Activated gamma-delta T cell treated with anti-CD3 and anti-CD28 coated beads, Interleukin-2, amount 50 U/mL, for 16 hours (primary cell): ENCODE measurements at regions not wholly inside any gene's neighbourhood (a gene's known extent, or its start where the extent isn't known, plus 50 kb on each side); places are given as distances from the start of the nearest gene placed in this dataset.

ENCODE experiments used
- DNase-seq: peaks from one replicate; pipeline ENCODE4 v3.0.0-alpha.2; 2020; ENCODE audit warnings: low read depth

GRCh38 chr7:79872176-79872575 is 262.5 kb upstream of the GNAI1 start:
- no peak for DNase-seq

GRCh38 chr7:79868010-79868409 is 266.6 kb upstream of the GNAI1 start:
- no peak for DNase-seq

- DNase-seq: no peak
Measured at GRCh38 chr7:79862447-79863210, 272.0 kb upstream of the GNAI1 start.

- DNase-seq: no peak
Measured at GRCh38 chr7:79855172-79855571, 279.5 kb upstream of the GNAI1 start.

GRCh38 chr7:79854621-79855020 is 280.0 kb upstream of the GNAI1 start:
- no peak for DNase-seq

GRCh38 chr7:79837915-79838314 is 296.7 kb upstream of the GNAI1 start:
- DNase-seq: no peak

GRCh38 chr7:79833616-79834015 is 301.0 kb upstream of the GNAI1 start:
- no peak for DNase-seq

GRCh38 chr7:79828866-79829265 is 305.8 kb upstream of the GNAI1 start:
- DNase-seq: no peak

- DNase-seq: no peak
Measured at GRCh38 chr7:79823246-79823951, 311.2 kb upstream of the GNAI1 start.

GRCh38 chr7:79822620-79823240 is 311.9 kb upstream of the GNAI1 start:
- no peak for DNase-seq

GRCh38 chr7:79820387-79820786 is 314.2 kb upstream of the GNAI1 start:
- DNase-seq: no peak

GRCh38 chr7:79810916-79811315 is 323.7 kb upstream of the GNAI1 start:
- no peak for DNase-seq

GRCh38 chr7:79806161-79806734 is 328.4 kb upstream of the GNAI1 start:
- DNase-seq: no peak

GRCh38 chr7:79790656-79791262 is 337.3 kb upstream of the MAGI2 start:
- DNase-seq: no peak

- no peak for DNase-seq
Measured at GRCh38 chr7:79789584-79790345, 336.3 kb upstream of the MAGI2 start.

- no peak for DNase-seq
Measured at GRCh38 chr7:79787623-79788022, 334.2 kb upstream of the MAGI2 start.

- no peak for DNase-seq
Measured at GRCh38 chr7:79787096-79787495, 333.6 kb upstream of the MAGI2 start.

- no peak for DNase-seq
Measured at GRCh38 chr7:79786187-79786586, 332.7 kb upstream of the MAGI2 start.

- no peak for DNase-seq
Measured at GRCh38 chr7:79785556-79785955, 332.1 kb upstream of the MAGI2 start.

GRCh38 chr7:79782906-79783305 is 329.4 kb upstream of the MAGI2 start:
- DNase-seq: no peak

GRCh38 chr7:79782256-79782655 is 328.8 kb upstream of the MAGI2 start:
- no peak for DNase-seq

- no peak for DNase-seq
Measured at GRCh38 chr7:79781716-79782115, 328.2 kb upstream of the MAGI2 start.
